ENCODE measurements at regions not wholly inside any gene's neighbourhood (a gene's known extent, or its start where the extent isn't known, plus 50 kb on each side); places are given as distances from the start of the nearest gene placed in this dataset.

GRCh38 chr7:36005876-36006275, 147.2 kb upstream of the EEPD1 start:
- TF ChIP-seq, protein P1, sequence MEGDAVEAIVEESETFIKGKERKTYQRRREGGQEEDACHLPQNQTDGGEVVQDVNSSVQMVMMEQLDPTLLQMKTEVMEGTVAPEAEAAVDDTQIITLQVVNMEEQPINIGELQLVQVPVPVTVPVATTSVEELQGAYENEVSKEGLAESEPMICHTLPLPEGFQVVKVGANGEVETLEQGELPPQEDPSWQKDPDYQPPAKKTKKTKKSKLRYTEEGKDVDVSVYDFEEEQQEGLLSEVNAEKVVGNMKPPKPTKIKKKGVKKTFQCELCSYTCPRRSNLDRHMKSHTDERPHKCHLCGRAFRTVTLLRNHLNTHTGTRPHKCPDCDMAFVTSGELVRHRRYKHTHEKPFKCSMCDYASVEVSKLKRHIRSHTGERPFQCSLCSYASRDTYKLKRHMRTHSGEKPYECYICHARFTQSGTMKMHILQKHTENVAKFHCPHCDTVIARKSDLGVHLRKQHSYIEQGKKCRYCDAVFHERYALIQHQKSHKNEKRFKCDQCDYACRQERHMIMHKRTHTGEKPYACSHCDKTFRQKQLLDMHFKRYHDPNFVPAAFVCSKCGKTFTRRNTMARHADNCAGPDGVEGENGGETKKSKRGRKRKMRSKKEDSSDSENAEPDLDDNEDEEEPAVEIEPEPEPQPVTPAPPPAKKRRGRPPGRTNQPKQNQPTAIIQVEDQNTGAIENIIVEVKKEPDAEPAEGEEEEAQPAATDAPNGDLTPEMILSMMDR (IDR thresholded peaks at IDR 0.05) = no peak

- TF ChIP-seq, protein P1 (IDR thresholded peaks at IDR 0.05) = no peak
These were observed 146.3 kb upstream of the EEPD1 start for GRCh38 chr7:36006636-36007229.

DNA sequence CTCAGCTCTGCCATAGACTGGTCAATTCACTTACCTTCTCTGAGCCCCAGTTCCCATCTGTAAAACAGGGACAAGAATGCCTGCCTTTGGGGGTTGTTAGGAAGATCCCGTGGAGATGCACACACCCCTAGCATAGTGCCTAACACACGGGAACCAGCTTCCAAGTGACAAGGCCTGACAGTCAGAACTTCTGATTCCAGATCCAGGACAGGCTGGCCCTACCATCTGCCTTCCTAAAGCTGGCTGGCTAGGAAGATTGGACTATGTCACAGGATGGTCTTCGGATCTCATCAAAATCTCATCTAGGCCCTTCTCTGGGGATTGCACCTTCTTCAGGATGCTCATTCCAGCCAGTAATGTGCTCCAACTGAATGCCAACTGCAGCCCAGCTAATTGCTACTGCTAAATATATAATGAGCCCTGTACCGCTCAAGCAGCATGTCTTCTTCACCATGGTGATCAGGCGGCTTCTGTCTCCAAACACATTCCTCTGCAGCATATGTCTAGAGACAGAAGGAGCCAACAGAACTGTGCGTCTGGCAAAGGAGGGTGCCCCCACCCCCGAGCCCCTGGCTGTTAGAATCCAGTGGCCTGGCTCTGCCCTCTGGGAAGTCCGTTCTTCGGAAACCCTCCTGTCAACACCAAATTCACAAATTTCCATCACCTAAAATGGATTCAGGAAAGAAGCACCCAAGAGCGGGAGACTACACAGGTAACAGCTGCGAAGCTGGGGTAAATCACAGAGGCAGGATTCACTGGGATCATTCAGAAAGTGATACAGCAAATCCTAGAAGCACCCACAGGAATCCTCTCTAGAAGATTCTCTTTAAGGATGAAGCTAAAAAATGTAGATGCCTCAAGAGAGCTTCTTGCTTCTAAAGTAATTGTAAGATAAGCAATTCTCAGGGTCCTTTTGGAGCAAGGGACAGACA, 142.1 kb upstream of the EEPD1 start:
- TF ChIP-seq, protein P1 (IDR thresholded peaks at IDR 0.05) = no peak

DNA sequence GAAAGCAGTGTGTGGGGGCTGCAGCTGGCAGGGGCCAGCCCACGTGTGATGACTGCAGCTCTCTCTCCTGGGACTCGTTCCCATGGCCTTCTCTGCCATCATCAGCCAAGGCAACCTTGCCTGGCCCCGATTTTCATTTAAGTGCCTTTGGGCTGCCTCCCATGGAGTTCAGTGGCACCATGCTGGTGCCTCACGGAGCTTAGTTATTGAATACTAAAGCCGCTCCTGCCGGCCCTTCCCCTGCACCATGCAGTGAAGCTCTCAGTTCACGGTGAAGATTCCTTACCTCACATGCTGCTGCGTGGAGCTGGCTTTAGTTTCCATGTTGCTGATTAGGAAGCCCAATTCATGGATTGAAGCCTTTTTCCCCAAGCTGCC, 141.5 kb upstream of the EEPD1 start:
- TF ChIP-seq, protein P1 (IDR thresholded peaks at IDR 0.05) = no peak

DNA sequence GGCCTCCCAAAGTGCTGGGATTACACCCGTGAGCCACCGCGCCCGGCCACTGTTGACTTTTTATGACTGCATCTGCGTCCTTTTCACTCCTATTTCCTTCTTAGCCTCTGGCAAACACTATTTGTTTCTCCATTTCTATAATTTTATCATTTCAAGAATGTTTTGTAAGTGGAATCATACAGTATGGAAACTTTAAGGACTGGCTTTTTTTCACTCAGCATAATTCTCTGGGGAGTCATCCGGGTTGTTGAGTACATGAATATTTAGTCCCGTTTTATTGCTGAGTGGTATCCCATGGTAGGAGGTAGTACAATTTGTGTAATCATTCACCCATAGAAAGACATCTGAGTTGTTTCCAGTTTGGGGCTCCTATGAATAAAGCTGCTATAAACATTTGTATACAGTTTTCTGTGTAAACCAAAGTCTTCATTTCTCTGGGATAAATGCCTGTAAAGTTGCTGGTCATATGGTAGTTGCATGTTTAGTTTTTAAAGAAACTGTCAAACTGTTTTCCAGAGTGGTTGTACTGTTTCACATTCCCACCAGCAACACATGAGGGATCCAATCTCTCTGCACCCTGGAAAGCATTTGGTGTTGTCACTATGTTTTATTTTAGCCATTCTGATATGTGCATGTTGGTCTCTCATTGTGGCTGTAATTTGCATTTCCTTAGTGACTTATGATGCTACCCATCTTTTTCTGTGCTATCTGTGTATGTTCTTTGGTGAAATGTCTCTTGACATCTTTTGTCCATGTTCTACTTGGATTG, 139.6 kb upstream of the EEPD1 start:
- TF ChIP-seq, protein P1 (IDR thresholded peaks at IDR 0.05) = no peak

DNA sequence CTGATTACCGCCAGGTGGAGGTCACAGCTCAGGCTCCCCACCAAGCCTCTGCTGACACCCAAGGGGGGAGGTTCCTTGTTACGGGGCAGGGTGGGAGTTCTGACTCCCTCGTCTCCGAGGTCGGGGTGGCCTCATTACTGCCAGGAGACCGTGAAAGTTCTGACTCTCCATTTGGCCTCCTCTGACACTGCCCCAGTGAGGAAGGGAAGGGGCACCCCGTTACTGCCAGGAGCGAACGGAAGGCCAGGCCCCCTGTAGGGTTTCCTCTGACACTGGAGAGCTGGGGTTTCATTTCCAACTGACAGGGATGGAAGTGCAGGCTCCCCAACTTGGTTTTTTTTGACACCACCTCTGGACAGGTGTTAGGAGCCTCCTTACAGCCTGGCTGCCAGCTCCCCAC, 138.1 kb upstream of the EEPD1 start:
- TF ChIP-seq, protein P1 (IDR thresholded peaks at IDR 0.05) = no peak

- TF ChIP-seq, protein P1 (IDR thresholded peaks at IDR 0.05) = no peak
These were observed 137.3 kb upstream of the EEPD1 start for GRCh38 chr7:36015733-36016132.

Measured in LNCAP (cell line).